OCI-LY1 (cell line): ENCODE measurements at regions not wholly inside any gene's neighbourhood (a gene's known extent, or its start where the extent isn't known, plus 50 kb on each side); places are given as distances from the start of the nearest gene placed in this dataset.
A peak's percentile ranks its signal among the peaks of the same experiment; 100 is the strongest.

ENCODE experiments used
- H2AFZ ChIP-seq: fragments of 200-600 bp; sonication (generic), shearing (Covaris generic); 2 replicates; pipeline ENCODE4 v1.6.0; 2014; ENCODE audit warnings: antibody characterized with exemption, mild to moderate bottlenecking, low read length
- H3F3A ChIP-seq: fragments of 200-600 bp; sonication (generic), shearing (Covaris generic); 2 replicates; pipeline ENCODE4 v1.6.0; 2014; ENCODE audit warnings: mild to moderate bottlenecking, antibody characterized with exemption, low read length, moderate library complexity; ENCODE audit not compliant: insufficient read depth
- H3K27ac ChIP-seq: fragments of 200-600 bp; sonication (generic); 2 replicates; pipeline ENCODE4 v1.5.1; 2014; ENCODE audit warnings: low read length, mixed run types, mild to moderate bottlenecking, low read depth; ENCODE audit not compliant: poor library complexity, severe bottlenecking
- H3K27me3 ChIP-seq: fragments of 200-600 bp; sonication (generic); 2 replicates; pipeline ENCODE4 v1.6.0; 2014; ENCODE audit warnings: antibody characterized with exemption, mild to moderate bottlenecking, low read length, moderate library complexity; ENCODE audit not compliant: insufficient read depth
- H3K36me3 ChIP-seq: fragments of 200-600 bp; sonication (generic); 2 replicates; pipeline ENCODE4 v1.6.1; 2014; ENCODE audit warnings: mild to moderate bottlenecking, antibody characterized with exemption, low read length, moderate library complexity, mixed read lengths; ENCODE audit not compliant: insufficient read depth
- H3K4me1 ChIP-seq: fragments of 200-600 bp; sonication (generic); 2 replicates; pipeline ENCODE4 v1.5.1; 2014; ENCODE audit warnings: mild to moderate bottlenecking, low read length, moderate library complexity; ENCODE audit not compliant: insufficient read depth, severe bottlenecking
- H3K4me2 ChIP-seq: fragments of 200-600 bp; sonication (generic), shearing (Covaris generic); 2 replicates; pipeline ENCODE4 v1.6.1; 2014; ENCODE audit warnings: low read length
- H3K4me3 ChIP-seq: fragments of 200-600 bp; sonication (generic); 2 replicates; pipeline ENCODE4 v1.5.1; 2014; ENCODE audit warnings: low read length, low read depth, mild to moderate bottlenecking, mixed read lengths; ENCODE audit not compliant: poor library complexity, severe bottlenecking
- H3K79me2 ChIP-seq: fragments of 200-600 bp; shearing (Covaris generic); 2 replicates; pipeline ENCODE4 v1.6.1; 2016; ENCODE audit warnings: mixed run types, low read length, mixed read lengths; ENCODE audit not compliant: insufficient read depth
- H3K9ac ChIP-seq: fragments of 200-600 bp; sonication (generic), shearing (Covaris generic); 2 replicates; pipeline ENCODE4 v1.6.1; 2014; ENCODE audit warnings: mild to moderate bottlenecking, low read length, mixed read lengths
- H3K9me2 ChIP-seq: fragments of 200-600 bp; sonication (generic), shearing (Covaris generic); 2 replicates; pipeline ENCODE4 v1.6.1; 2014; ENCODE audit warnings: low read depth, mild to moderate bottlenecking, low read length, mixed read lengths
- H3K9me3 ChIP-seq: fragments of 200-600 bp; shearing (Covaris generic); 2 replicates; pipeline ENCODE4 v1.6.1; 2014; ENCODE audit warnings: low read length, mixed read lengths
- H4K20me1 ChIP-seq: fragments of 200-600 bp; sonication (generic), shearing (Covaris generic); 2 replicates; pipeline ENCODE4 v1.6.0; 2016; ENCODE audit warnings: mild to moderate bottlenecking, low read length; ENCODE audit not compliant: insufficient read depth
- EZH2 ChIP-seq: fragments of 200-600 bp; sonication (generic), shearing (Covaris generic); IDR thresholded peaks from 2 replicates; pipeline ENCODE4 v1.8.0; 2017; ENCODE audit warnings: borderline replicate concordance, mixed run types, mild to moderate bottlenecking, antibody characterized with exemption, low read length, moderate library complexity, mixed read lengths
- TF ChIP-seq, protein P1 (sequence below): fragments of 200-600 bp; sonication (generic), shearing (Covaris generic); IDR thresholded peaks from 2 replicates; pipeline ENCODE4 v1.5.1; 2017; ENCODE audit warnings: mild to moderate bottlenecking, antibody characterized with exemption, low read length, moderate library complexity, mixed read lengths

DNA sequence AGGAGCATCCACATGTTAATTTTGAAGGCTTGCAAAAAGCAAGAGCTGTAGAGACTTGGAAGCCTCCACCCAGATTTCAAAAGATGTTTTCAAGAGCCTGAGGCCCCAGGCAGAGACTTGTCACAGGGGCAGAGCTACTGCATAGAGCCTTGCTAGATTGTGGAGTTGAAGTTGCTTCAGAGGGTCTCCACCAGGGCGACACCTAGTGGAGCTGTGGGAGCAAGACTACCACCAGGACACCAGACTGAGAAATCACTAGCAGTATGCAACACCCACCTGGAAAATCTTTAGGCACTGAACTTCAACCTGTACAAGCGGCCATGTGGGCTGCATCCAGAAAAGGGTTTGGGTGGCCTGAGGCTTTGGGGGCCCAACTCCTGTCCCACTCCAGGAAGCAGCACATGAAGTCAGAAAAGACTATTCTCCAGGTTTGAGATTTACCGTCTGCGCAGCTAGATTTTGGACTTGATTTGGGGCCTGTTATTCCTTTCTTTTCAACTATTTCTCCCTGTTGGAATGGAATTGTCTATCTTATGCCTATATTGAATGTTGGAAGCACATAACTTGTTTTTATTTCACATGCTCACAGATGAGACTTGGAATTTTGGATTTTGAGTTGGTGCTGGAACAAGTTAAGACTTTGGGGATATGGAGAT is 508.6 kb downstream of the FLRT2 start:
- Histone ChIP-seq H3K4me2 (no peak overlapping the region), H3K4me1 (no peaks in the 10 kb centered on the region), H3K9me3 (no peaks in the 10 kb centered on the region), H3K9ac (no peak overlapping the region), H3K79me2 (no peaks in the 10 kb centered on the region), H3K27ac (no peak overlapping the region), H4K20me1 (no peaks in the 10 kb centered on the region), H3K4me3 (no peak overlapping the region), H2AFZ (no peak overlapping the region), H3K9me2 (no peaks in the 10 kb centered on the region), H3K36me3 (no peaks in the 10 kb centered on the region), H3F3A (no peaks in the 10 kb centered on the region; the same call in 1 of the 2 replicates), H3K27me3 (no peaks in the 10 kb centered on the region)
- TF ChIP-seq, protein P1, sequence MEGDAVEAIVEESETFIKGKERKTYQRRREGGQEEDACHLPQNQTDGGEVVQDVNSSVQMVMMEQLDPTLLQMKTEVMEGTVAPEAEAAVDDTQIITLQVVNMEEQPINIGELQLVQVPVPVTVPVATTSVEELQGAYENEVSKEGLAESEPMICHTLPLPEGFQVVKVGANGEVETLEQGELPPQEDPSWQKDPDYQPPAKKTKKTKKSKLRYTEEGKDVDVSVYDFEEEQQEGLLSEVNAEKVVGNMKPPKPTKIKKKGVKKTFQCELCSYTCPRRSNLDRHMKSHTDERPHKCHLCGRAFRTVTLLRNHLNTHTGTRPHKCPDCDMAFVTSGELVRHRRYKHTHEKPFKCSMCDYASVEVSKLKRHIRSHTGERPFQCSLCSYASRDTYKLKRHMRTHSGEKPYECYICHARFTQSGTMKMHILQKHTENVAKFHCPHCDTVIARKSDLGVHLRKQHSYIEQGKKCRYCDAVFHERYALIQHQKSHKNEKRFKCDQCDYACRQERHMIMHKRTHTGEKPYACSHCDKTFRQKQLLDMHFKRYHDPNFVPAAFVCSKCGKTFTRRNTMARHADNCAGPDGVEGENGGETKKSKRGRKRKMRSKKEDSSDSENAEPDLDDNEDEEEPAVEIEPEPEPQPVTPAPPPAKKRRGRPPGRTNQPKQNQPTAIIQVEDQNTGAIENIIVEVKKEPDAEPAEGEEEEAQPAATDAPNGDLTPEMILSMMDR = peak; percentile 79
- TF ChIP-seq EZH2 = no peak

DNA sequence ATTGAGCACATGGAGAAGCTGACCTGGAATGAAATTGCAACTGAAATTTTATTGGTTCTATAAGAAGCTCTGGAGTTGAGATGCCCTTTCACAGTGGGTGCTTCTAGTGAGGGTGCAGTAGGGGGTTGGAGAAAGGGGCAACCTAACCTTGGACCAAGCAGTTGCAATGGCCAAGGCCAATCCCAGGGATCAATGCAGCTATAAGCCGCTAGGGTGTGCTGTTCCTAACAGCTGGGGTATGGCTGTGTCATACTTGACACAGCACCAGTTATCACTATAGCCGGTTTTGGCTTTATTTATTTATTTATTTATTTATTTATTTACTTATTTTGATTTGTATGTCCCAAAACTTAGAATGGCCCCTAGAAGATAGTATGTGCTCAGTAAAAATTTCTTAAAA is 505.9 kb downstream of the FLRT2 start:
- H3K36me3 ChIP-seq = no peaks in the 10 kb centered on the region
- no peak overlapping the region for H3K9ac ChIP-seq
- H3K27me3 ChIP-seq = no peaks in the 10 kb centered on the region
- H3K9me3 ChIP-seq = no peaks in the 10 kb centered on the region
- no peaks in the 10 kb centered on the region for H3K79me2 ChIP-seq
- H3F3A ChIP-seq = no peaks in the 10 kb centered on the region; the same call in 1 of the 2 replicates
- TF ChIP-seq, protein P1 = peak; percentile 65
- TF ChIP-seq EZH2 = no peak
- H2AFZ ChIP-seq = no peak overlapping the region
- H3K4me1 ChIP-seq = no peaks in the 10 kb centered on the region
- H3K4me3 ChIP-seq = no peak overlapping the region
- H3K27ac ChIP-seq = no peak overlapping the region
- no peaks in the 10 kb centered on the region for H3K9me2 ChIP-seq
- H3K4me2 ChIP-seq = no peak overlapping the region
- H4K20me1 ChIP-seq = no peaks in the 10 kb centered on the region

DNA sequence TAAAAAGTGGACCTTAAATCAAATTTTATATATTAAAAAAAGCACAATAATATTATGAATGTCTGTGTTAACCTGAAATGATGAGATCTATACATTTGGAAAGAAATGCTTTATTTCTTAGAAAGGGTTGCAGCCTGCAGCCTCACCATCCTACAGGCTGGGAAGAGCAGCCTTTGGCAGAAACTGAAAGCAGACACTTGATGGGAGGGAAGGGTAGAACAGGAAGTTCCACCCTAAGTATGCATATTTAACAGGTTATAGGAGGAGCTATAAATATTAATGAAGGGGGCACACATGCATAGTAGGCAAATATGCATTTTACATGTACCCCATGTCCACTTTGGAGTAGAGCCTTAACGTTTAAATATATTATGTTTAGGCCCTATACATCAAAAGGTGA is 498.0 kb downstream of the FLRT2 start:
- Histone ChIP-seq H2AFZ (no peak overlapping the region), H3K36me3 (no peaks in the 10 kb centered on the region), H3K4me1 (no peaks in the 10 kb centered on the region), H4K20me1 (no peaks in the 10 kb centered on the region), H3K79me2 (no peaks in the 10 kb centered on the region), H3K9me2 (no peaks in the 10 kb centered on the region), H3K4me3 (no peak overlapping the region), H3K4me2 (no peak overlapping the region), H3K9me3 (no peaks in the 10 kb centered on the region), H3K27me3 (no peaks in the 10 kb centered on the region), H3F3A (no peaks in the 10 kb centered on the region), H3K9ac (no peak overlapping the region), H3K27ac (no peak overlapping the region)
- TF ChIP-seq, protein P1 = no peak
- no peak for TF ChIP-seq EZH2
